H9 (cell line): ENCODE measurements at regions not wholly inside any gene's neighbourhood (a gene's known extent, or its start where the extent isn't known, plus 50 kb on each side); places are given as distances from the start of the nearest gene placed in this dataset.
"Not testable (repeated sequence)": the region's sequence is repeated elsewhere in the genome, so short reads cannot be mapped to it uniquely, and the experiment has no call there.

ENCODE experiments used
- DNase-seq: peaks from one replicate; pipeline ENCODE4 v3.0.0-alpha.2; 2017
- H2AFZ ChIP-seq: one replicate; pipeline ENCODE4 v1.6.1; 2013; ENCODE audit warnings: mild to moderate bottlenecking, low read length, control low read depth, moderate library complexity
- H2AK5ac ChIP-seq: 2 replicates; pipeline ENCODE4 v1.6.1; 2013; ENCODE audit warnings: low read length, control low read depth, mixed read lengths; ENCODE audit not compliant: insufficient read length
- H2BK120ac ChIP-seq: one replicate; pipeline ENCODE4 v1.6.1; 2013; ENCODE audit warnings: low read depth, mild to moderate bottlenecking, low read length, control low read depth, inconsistent platforms; ENCODE audit not compliant: poor library complexity, severe bottlenecking
- H2BK12ac ChIP-seq: 2 replicates; pipeline ENCODE4 v1.6.1; 2013; ENCODE audit warnings: low read length, control low read depth, mixed read lengths, low read depth; ENCODE audit not compliant: insufficient read length
- H2BK15ac ChIP-seq: 2 replicates; pipeline ENCODE4 v1.6.1; 2013; ENCODE audit warnings: low read depth, low read length, control low read depth
- H2BK20ac ChIP-seq: one replicate; pipeline ENCODE4 v1.6.1; 2013; ENCODE audit warnings: low read depth, mild to moderate bottlenecking, low read length, control low read depth, inconsistent platforms; ENCODE audit not compliant: poor library complexity, severe bottlenecking
- H2BK5ac ChIP-seq: 2 replicates; pipeline ENCODE4 v1.6.1; 2013; ENCODE audit warnings: low read length, control low read depth, mixed read lengths; ENCODE audit not compliant: insufficient read length
- H3K14ac ChIP-seq: 2 replicates; pipeline ENCODE4 v1.6.1; 2013; ENCODE audit warnings: low read length, control low read depth; ENCODE audit not compliant: insufficient read depth
- H3K18ac ChIP-seq: 2 replicates; pipeline ENCODE4 v1.6.1; 2013; ENCODE audit warnings: low read depth, mild to moderate bottlenecking, mixed read lengths, low read length, control low read depth; ENCODE audit not compliant: insufficient read length
- H3K23ac ChIP-seq: 2 replicates; pipeline ENCODE4 v1.6.1; 2013; ENCODE audit warnings: low read length, control low read depth, mixed read lengths, low read depth; ENCODE audit not compliant: insufficient read length
- H3K23me2 ChIP-seq: 2 replicates; pipeline ENCODE4 v1.6.1; 2013; ENCODE audit warnings: low read depth, mild to moderate bottlenecking, mixed read lengths, low read length, control low read depth; ENCODE audit not compliant: insufficient read length, poor library complexity, severe bottlenecking
- H3K27ac ChIP-seq: 2 replicates; pipeline ENCODE4 v1.5.1; 2013; ENCODE audit warnings: low read length, control low read depth, mixed read lengths, low read depth; ENCODE audit not compliant: insufficient read length
- H3K27me3 ChIP-seq: 2 replicates; pipeline ENCODE4 v1.6.1; 2013; ENCODE audit warnings: low read length, control low read depth, inconsistent platforms; ENCODE audit not compliant: insufficient read depth
- H3K4ac ChIP-seq: 2 replicates; pipeline ENCODE4 v1.6.1; 2013; ENCODE audit warnings: low read depth, mild to moderate bottlenecking, control low read depth, inconsistent platforms, low read length, moderate library complexity
- H3K4me1 ChIP-seq: 2 replicates; pipeline ENCODE4 v1.6.1; 2013; ENCODE audit warnings: low read length, control low read depth, inconsistent platforms; ENCODE audit not compliant: insufficient read depth
- H3K4me2 ChIP-seq: 2 replicates; pipeline ENCODE4 v1.6.1; 2013; ENCODE audit warnings: low read length, control low read depth, mixed read lengths; ENCODE audit not compliant: insufficient read length, insufficient read depth
- H3K56ac ChIP-seq: 2 replicates; pipeline ENCODE4 v1.6.1; 2013; ENCODE audit warnings: low read depth, mild to moderate bottlenecking, mixed read lengths, low read length, control low read depth; ENCODE audit not compliant: insufficient read length
- H3K79me1 ChIP-seq: 2 replicates; pipeline ENCODE4 v1.6.1; 2013; ENCODE audit warnings: low read depth, mild to moderate bottlenecking, moderate library complexity, low read length, control low read depth, inconsistent platforms; ENCODE audit not compliant: insufficient read depth, poor library complexity, severe bottlenecking
- H3K79me2 ChIP-seq: 2 replicates; pipeline ENCODE4 v1.6.1; 2013; ENCODE audit warnings: low read length, control low read depth, inconsistent platforms; ENCODE audit not compliant: insufficient read depth
- H3K9ac ChIP-seq: 2 replicates; pipeline ENCODE4 v1.6.1; 2013; ENCODE audit warnings: low read length, control low read depth, mixed read lengths; ENCODE audit not compliant: insufficient read length; ENCODE audit errors: extremely low read depth
- H3K9me3 ChIP-seq: one replicate; pipeline ENCODE4 v1.6.1; 2013; ENCODE audit warnings: low read depth, low read length, inconsistent platforms; ENCODE audit not compliant: control insufficient read depth
- H3T11ph ChIP-seq: one replicate; pipeline ENCODE4 v1.6.1; 2013; ENCODE audit warnings: mild to moderate bottlenecking, low read length, control low read depth, inconsistent platforms
- H4K20me1 ChIP-seq: one replicate; pipeline ENCODE4 v1.6.1; 2013; ENCODE audit not compliant: control insufficient read depth, insufficient read length, insufficient read depth
- H4K5ac ChIP-seq: 2 replicates; pipeline ENCODE4 v1.6.1; 2013; ENCODE audit warnings: low read depth, mild to moderate bottlenecking, mixed read lengths, low read length, control low read depth; ENCODE audit not compliant: insufficient read length
- H4K8ac ChIP-seq: replicated peaks from 2 replicates; pipeline ENCODE4 v1.6.1; 2013; ENCODE audit warnings: low read length, control low read depth, mixed read lengths, low read depth; ENCODE audit not compliant: insufficient read length
- H4K91ac ChIP-seq: 2 replicates; pipeline ENCODE4 v1.6.1; 2013; ENCODE audit warnings: low read depth, mild to moderate bottlenecking, moderate library complexity, mixed read lengths, low read length, control low read depth; ENCODE audit not compliant: insufficient read length
- H3K27ac Mint-ChIP-seq, 3 experiments: 2 replicates in 2 of 3; 3 replicates in 1 of 3; pipeline ENCODE4 v1.8.0; 2020 to 2021; ENCODE audit warnings: mixed read lengths in 3 of 3, mild to moderate bottlenecking in 1 of 3, moderate library complexity in 1 of 3
- H3K27me3 Mint-ChIP-seq: 2 replicates; pipeline ENCODE4 v1.8.0; 2021; ENCODE audit warnings: low read depth, mild to moderate bottlenecking, moderate library complexity, mixed read lengths
- H3K36me3 Mint-ChIP-seq, 3 experiments: 2 replicates in 2 of 3; 3 replicates in 1 of 3; pipeline ENCODE4 v1.8.0; 2020 to 2021; ENCODE audit warnings: low read depth in 3 of 3, mixed read lengths in 3 of 3; ENCODE audit not compliant: insufficient read depth in 1 of 3
- H3K4me1 Mint-ChIP-seq, 2 experiments: 2 replicates each; pipeline ENCODE4 v1.8.0; 2020; ENCODE audit warnings: mixed read lengths in 2 of 2
- H3K4me3 Mint-ChIP-seq, 2 experiments: 2 replicates in 1 of 2; 3 replicates in 1 of 2; pipeline ENCODE4 v1.8.0; 2020 to 2021; ENCODE audit warnings: mild to moderate bottlenecking in 2 of 2, mixed read lengths in 2 of 2, moderate library complexity in 1 of 2
- H3K9me3 Mint-ChIP-seq, 2 experiments: 2 replicates in 1 of 2; 3 replicates in 1 of 2; pipeline ENCODE4 v1.8.0; 2020; ENCODE audit warnings: mild to moderate bottlenecking in 2 of 2, mixed read lengths in 2 of 2, moderate library complexity in 1 of 2
- WGBS: extraction: QIAGEN DNeasy Blood & Tissue Kit; methylation state at CpG from one replicate; pipeline ENCODE4 v1.1.7; 2013; ENCODE audit warnings: missing lambda C conversion rate, low lambda C conversion rate, mixed read lengths; ENCODE audit not compliant: insufficient read length; ENCODE audit errors: extremely low coverage; 5-methylcytosine and 5-hydroxymethylcytosine counted together
- TF ChIP-seq, protein P1 (sequence below): fragments of 200-600 bp; sonication (generic); conservative IDR thresholded peaks from 3 replicates; pipeline ENCODE4 v1.8.0; 2021; ENCODE audit warnings: antibody characterized with exemption, mild to moderate bottlenecking

DNA sequence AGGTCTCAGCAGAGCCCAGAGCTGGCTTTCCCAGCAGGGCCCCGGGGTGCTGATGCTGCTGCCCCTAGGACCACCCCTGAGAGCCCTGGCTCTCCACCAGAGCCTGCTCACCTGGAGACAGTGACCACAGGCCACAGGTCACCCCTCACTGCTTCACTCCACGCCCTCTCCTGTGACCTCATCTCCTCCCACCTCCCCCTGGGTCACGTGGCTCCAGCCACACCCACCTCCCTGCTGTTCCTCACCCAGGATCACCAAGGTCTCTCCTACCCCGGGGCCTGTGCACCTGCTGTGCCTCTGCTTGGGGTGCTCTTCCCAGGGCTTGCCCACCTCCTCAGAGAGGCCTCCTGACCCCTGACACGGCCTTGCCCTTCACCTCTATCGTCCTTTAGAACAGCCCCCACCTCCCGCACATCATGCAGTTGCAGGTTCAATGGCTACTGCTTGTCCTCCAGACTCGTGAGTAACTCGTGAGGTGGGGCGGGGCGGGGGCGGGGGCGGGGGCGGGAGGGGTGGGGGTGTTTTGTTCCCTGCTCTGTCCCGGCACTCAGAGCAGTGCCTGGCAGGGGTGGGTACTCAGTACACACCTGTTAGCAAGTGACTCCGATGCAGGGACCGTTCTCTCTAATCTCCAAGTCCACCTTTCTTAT is 468.0 kb downstream of the PREX1 start:
- no peak overlapping the region for H3K27ac ChIP-seq

DNA sequence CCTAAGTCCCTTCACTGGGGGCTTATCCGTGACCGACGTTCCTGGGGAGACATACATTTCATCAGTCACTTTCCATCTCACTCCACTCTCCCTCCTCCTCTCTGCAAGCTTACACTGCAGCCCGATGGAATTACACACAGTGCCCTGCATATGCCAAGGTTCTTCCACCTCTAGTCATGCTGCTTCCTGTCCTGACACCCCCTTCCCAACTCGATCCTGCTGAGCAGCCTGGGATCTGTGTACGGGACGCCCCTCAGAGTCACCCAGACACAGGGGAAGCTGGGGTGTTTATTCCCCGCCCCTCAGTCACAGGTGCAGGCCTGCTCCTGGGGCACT is 468.8 kb downstream of the PREX1 start:
- not testable (repeated sequence) for H2BK12ac ChIP-seq, H2AK5ac ChIP-seq, H4K5ac ChIP-seq, H3K4me3 Mint-ChIP-seq, H3K27ac Mint-ChIP-seq, H3K4me2 ChIP-seq, H3K18ac ChIP-seq, H3K23me2 ChIP-seq, H2AFZ ChIP-seq, H3K79me2 ChIP-seq, H3K23ac ChIP-seq, H3K56ac ChIP-seq, H3K27me3 Mint-ChIP-seq, H3K79me1 ChIP-seq, H4K91ac ChIP-seq, H3K4ac ChIP-seq, H2BK120ac ChIP-seq, H3K9me3 ChIP-seq, H3K27me3 ChIP-seq, H4K8ac ChIP-seq, H3K4me1 ChIP-seq, H3T11ph ChIP-seq, H3K9ac ChIP-seq, H3K27ac ChIP-seq, H4K20me1 ChIP-seq, H3K9me3 Mint-ChIP-seq, H2BK20ac ChIP-seq, H2BK5ac ChIP-seq, DNase-seq, H3K36me3 Mint-ChIP-seq, H2BK15ac ChIP-seq, H3K14ac ChIP-seq
- peaks cover 16 to 25% of the 10 kb centered on the region in 2 experiments for H3K4me1 Mint-ChIP-seq
- no CpG with 5 or more reads among the region's 8 CpGs for WGBS

More for the DNA sequence above, 468.0 kb downstream of the PREX1 start:
- Histone ChIP-seq H3K18ac (peak overlapping the region; percentile 34), H4K8ac (no peak overlapping the region), H4K20me1 (no peaks in the 10 kb centered on the region), H3K9ac (no peak overlapping the region), H4K5ac (no peak overlapping the region), H2BK5ac (no peak overlapping the region), H2BK12ac (no peak overlapping the region), H3K27me3 (no peaks in the 10 kb centered on the region), H3K79me2 (no peaks in the 10 kb centered on the region), H2AFZ (no peak overlapping the region), H3K4me1 (no peaks in the 10 kb centered on the region; the same call in 1 of the 2 replicates), H2BK15ac (no peak overlapping the region), H2BK120ac (no peak overlapping the region), H2BK20ac (no peak overlapping the region), H2AK5ac (no peak overlapping the region), H3K9me3 (no peaks in the 10 kb centered on the region), H3T11ph (no peak overlapping the region), H4K91ac (no peak overlapping the region), H3K56ac (no peak overlapping the region), H3K14ac (no peak overlapping the region; the same call in 1 of the 2 replicates), H3K23ac (no peak overlapping the region), H3K4me2 (no peak overlapping the region), H3K23me2 (no peaks in the 10 kb centered on the region), H3K79me1 (no peaks in the 10 kb centered on the region), H3K4ac (no peak overlapping the region)
- no CpG with 5 or more reads among the region's 17 CpGs for WGBS
- Mint-ChIP-seq H3K4me3 (no peak overlapping the region), H3K9me3 (peaks cover 0 to 3% of the 10 kb centered on the region in 2 experiments; a peak in 4 of 5 replicates), H3K36me3 (peaks cover 0 to 6% (median 0%) of the 10 kb centered on the region in 3 experiments; a peak in 4 of 7 replicates), H3K27me3 (peaks cover 2% of the 10 kb centered on the region; the same call in 1 of the 2 replicates), H3K27ac (peak overlapping the region in 1 of 3 experiments; percentile 85; a peak in 3 of 7 replicates), H3K4me1 (peaks cover 16 to 25% of the 10 kb centered on the region in 2 experiments)
- DNase-seq = no peak
- TF ChIP-seq, protein P1, sequence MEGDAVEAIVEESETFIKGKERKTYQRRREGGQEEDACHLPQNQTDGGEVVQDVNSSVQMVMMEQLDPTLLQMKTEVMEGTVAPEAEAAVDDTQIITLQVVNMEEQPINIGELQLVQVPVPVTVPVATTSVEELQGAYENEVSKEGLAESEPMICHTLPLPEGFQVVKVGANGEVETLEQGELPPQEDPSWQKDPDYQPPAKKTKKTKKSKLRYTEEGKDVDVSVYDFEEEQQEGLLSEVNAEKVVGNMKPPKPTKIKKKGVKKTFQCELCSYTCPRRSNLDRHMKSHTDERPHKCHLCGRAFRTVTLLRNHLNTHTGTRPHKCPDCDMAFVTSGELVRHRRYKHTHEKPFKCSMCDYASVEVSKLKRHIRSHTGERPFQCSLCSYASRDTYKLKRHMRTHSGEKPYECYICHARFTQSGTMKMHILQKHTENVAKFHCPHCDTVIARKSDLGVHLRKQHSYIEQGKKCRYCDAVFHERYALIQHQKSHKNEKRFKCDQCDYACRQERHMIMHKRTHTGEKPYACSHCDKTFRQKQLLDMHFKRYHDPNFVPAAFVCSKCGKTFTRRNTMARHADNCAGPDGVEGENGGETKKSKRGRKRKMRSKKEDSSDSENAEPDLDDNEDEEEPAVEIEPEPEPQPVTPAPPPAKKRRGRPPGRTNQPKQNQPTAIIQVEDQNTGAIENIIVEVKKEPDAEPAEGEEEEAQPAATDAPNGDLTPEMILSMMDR = no peak
